ENCODE measurements at regions not wholly inside any gene's neighbourhood (a gene's known extent, or its start where the extent isn't known, plus 50 kb on each side); places are given as distances from the start of the nearest gene placed in this dataset.

- no peak overlapping the region for H3K14ac ChIP-seq (ENCODE audit: insufficient read length)
- H3K79me2 ChIP-seq (ENCODE audit: control insufficient read depth in 1 of 2, insufficient read depth in 2 of 2, low read length in 2 of 2): no peaks in the 10 kb centered on the region
- no peak for DNase-seq (ENCODE audit: low read depth in 1 of 2, low spot score in 2 of 2)
- no peak overlapping the region for H3K23ac ChIP-seq (ENCODE audit: insufficient read length)
- H3K27me3 ChIP-seq (replicated peaks in 1 of 4; ENCODE audit: control insufficient read depth in 3 of 4, extremely low read depth in 1 of 4, insufficient read depth in 3 of 4, low read length in 3 of 4): no peaks in the 10 kb centered on the region
- no peak overlapping the region for H2BK20ac ChIP-seq (ENCODE audit: low read length)
- no peak overlapping the region for H3K4ac ChIP-seq (replicated peaks; ENCODE audit: insufficient read length, low read depth, low read length)
- no peak overlapping the region for H3K18ac ChIP-seq (ENCODE audit: extremely low read depth, low read length)
- H4K91ac ChIP-seq (replicated peaks; ENCODE audit: insufficient read length, low read length): no peak overlapping the region
- H4K5ac ChIP-seq (ENCODE audit: insufficient read length, low read depth, low read length): no peak overlapping the region
- ChIA-PET CTCF (ENCODE audit: partially characterized antibody) (no interaction called here), POLR2A (ENCODE audit: partially characterized antibody) (no interaction called here)
- no peak overlapping the region for H2AFZ ChIP-seq (ENCODE audit: low read length)
- H2BK12ac ChIP-seq (ENCODE audit: low read depth, low read length): no peak overlapping the region
- no peak overlapping the region for H3K56ac ChIP-seq (replicated peaks; ENCODE audit: insufficient read length, low read depth, low read length)
- no peaks in the 10 kb centered on the region for H3K4me1 ChIP-seq (replicated peaks in 1 of 4; ENCODE audit: control insufficient read depth in 3 of 4, insufficient read depth in 4 of 4, low read length in 3 of 4)
- H2BK120ac ChIP-seq (replicated peaks; ENCODE audit: low read depth, low read length): no peak overlapping the region
- H3K27ac ChIP-seq (ENCODE audit: low read depth, low read length): no peak overlapping the region
- no peak for FAIRE-seq
- TF ChIP-seq JUN (IDR thresholded peaks at IDR 0.05; ENCODE audit: low read depth, low read length) (no peak), KDM5A (IDR thresholded peaks at IDR 0.05; ENCODE audit: low read length) (no peak), SIX5 (IDR thresholded peaks at IDR 0.05; ENCODE audit: low read depth, low read length) (no peak), SP4 (IDR thresholded peaks at IDR 0.05; ENCODE audit: low read length) (no peak), CBX5 (IDR thresholded peaks at IDR 0.05; ENCODE audit: low read depth, low read length) (no peak), RNF2 (IDR thresholded peaks at IDR 0.05; ENCODE audit: borderline replicate concordance, low read depth, low read length, missing control alignments, poor library complexity, severe bottlenecking) (no peak), RXRA (IDR thresholded peaks at IDR 0.05; ENCODE audit: insufficient read depth, low read depth, low read length) (no peak), POLR2AphosphoS5 (IDR thresholded peaks at IDR 0.05; ENCODE audit: low read depth, low read length) (no peak), ASH2L (IDR thresholded peaks at IDR 0.05; ENCODE audit: low read length) (no peak), KDM4A (IDR thresholded peaks at IDR 0.05; ENCODE audit: low read depth, low read length, severe bottlenecking) (no peak), ZNF274 (IDR thresholded peaks at IDR 0.05; ENCODE audit: borderline replicate concordance, extremely low read depth, low read length) (no peak), SIRT6 (IDR thresholded peaks at IDR 0.05; ENCODE audit: low read length) (no peak), RAD21 (IDR thresholded peaks at IDR 0.05 in 1 of 2, conservative IDR thresholded peaks at IDR 0.05 in 1 of 2; ENCODE audit: low read depth in 2 of 2, low read length in 2 of 2) (no peak), SUZ12 (IDR thresholded peaks at IDR 0.05; ENCODE audit: low read length) (no peak)
- TF ChIP-seq, protein P1, sequence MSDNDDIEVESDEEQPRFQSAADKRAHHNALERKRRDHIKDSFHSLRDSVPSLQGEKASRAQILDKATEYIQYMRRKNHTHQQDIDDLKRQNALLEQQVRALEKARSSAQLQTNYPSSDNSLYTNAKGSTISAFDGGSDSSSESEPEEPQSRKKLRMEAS (IDR thresholded peaks at IDR 0.05): no peak
- H3K4me2 ChIP-seq (ENCODE audit: insufficient read depth in 1 of 2, low read depth in 2 of 2, low read length in 2 of 2): no peak overlapping the region
- H3K36me3 ChIP-seq (ENCODE audit: control insufficient read depth in 2 of 4, insufficient read depth in 4 of 4, low read length in 3 of 4): no peaks in the 10 kb centered on the region
- no peak overlapping the region for H2BK5ac ChIP-seq (ENCODE audit: low read depth, low read length)
- no peak overlapping the region for H2AK5ac ChIP-seq (ENCODE audit: low read depth, low read length)
- H3K79me1 ChIP-seq (ENCODE audit: low read depth, low read length): no peaks in the 10 kb centered on the region
- H4K20me1 ChIP-seq (replicated peaks in 1 of 2; ENCODE audit: control insufficient read depth in 1 of 2, insufficient read depth in 2 of 2, low read length in 2 of 2): no peaks in the 10 kb centered on the region
- no peak overlapping the region for H3K4me3 ChIP-seq (ENCODE audit: extremely low read depth in 1 of 4, insufficient read depth in 2 of 4, low read depth in 3 of 4, low read length in 4 of 4)
- no peak overlapping the region for H3K9ac ChIP-seq (replicated peaks in 1 of 4; ENCODE audit: extremely low read depth in 1 of 4, low read depth in 3 of 4, low read length in 3 of 4)
- no peaks in the 10 kb centered on the region for H3K23me2 ChIP-seq (ENCODE audit: low read depth, low read length)
- H3K9me3 ChIP-seq (ENCODE audit: insufficient read depth in 2 of 2, low read depth in 1 of 2, low read length in 1 of 2): no peaks in the 10 kb centered on the region; a peak in 1 of 4 replicates
- 96% methylated on average over 4 of the region's 4 CpGs; no CpG with 5 or more reads in 1 of the 2 experiments for WGBS, 2 experiments (ENCODE audit: extremely low coverage in 1 of 2, insufficient coverage in 1 of 2, insufficient read length in 1 of 2, insufficient replicate concordance in 2 of 2, low coverage in 1 of 2, low lambda C conversion rate in 2 of 2, missing lambda C conversion rate in 1 of 2)
- H4K8ac ChIP-seq (ENCODE audit: extremely low read depth, insufficient read depth, low read length): no peak overlapping the region
- no peak overlapping the region for H2BK15ac ChIP-seq (ENCODE audit: low read length)
Observed at GRCh38 chr4:141530627-141531026, 105.8 kb upstream of the IL15 start.

Data from H1 (cell line).